CD4-positive, CD25-positive, alpha-beta regulatory T cell (primary cell): ENCODE measurements at regions not wholly inside any gene's neighbourhood (a gene's known extent, or its start where the extent isn't known, plus 50 kb on each side); places are given as distances from the start of the nearest gene placed in this dataset.

Source experiments
- ATAC-seq, 2 donors: fragments of 150-1000 bp; cut with Tn5 transposase; one replicate each; pipeline ENCODE4 v1.10.0; 2021; ENCODE audit warnings: low read depth in 2 of 2, moderate number of reproducible peaks in 2 of 2, moderate library complexity in 1 of 2
- DNase-seq, 3 donors: peaks; one replicate each; pipeline versions ENCODE4 v3.0.0 to v3.0.0-alpha.2; 2012 to 2022; ENCODE audit warnings: mixed read lengths in 1 of 3
- H3K27ac ChIP-seq: one replicate; pipeline ENCODE4 v1.7.0; 2013; ENCODE audit warnings: mild to moderate bottlenecking, low read length; ENCODE audit not compliant: insufficient read depth, poor library complexity, severe bottlenecking
- H3K27me3 ChIP-seq: one replicate; pipeline ENCODE4 v1.7.0; 2013; ENCODE audit warnings: low read length; ENCODE audit not compliant: control insufficient read depth, insufficient read depth
- H3K36me3 ChIP-seq: one replicate; pipeline ENCODE4 v1.7.0; 2013; ENCODE audit warnings: mild to moderate bottlenecking, low read length, moderate library complexity; ENCODE audit not compliant: control insufficient read depth, insufficient read depth
- H3K4me1 ChIP-seq: 2 replicates; pipeline ENCODE4 v1.7.0; 2013; ENCODE audit warnings: mild to moderate bottlenecking, low read length; ENCODE audit not compliant: insufficient read depth, control insufficient read depth, poor library complexity, severe bottlenecking
- H3K4me3 ChIP-seq: one replicate; pipeline ENCODE4 v1.7.0; 2013; ENCODE audit warnings: low read depth, mild to moderate bottlenecking, low read length, moderate library complexity
- H3K9me3 ChIP-seq, 2 experiments: 1 replicate in 1 of 2; 2 replicates in 1 of 2; pipeline ENCODE4 v1.7.0; 2013; ENCODE audit warnings: low read length in 2 of 2, mild to moderate bottlenecking in 1 of 2, moderate library complexity in 1 of 2; ENCODE audit not compliant: control insufficient read depth in 2 of 2
- H3K27ac Mint-ChIP-seq, 3 donors: one replicate each; pipeline ENCODE4 v1.8.0; 2020 to 2022; ENCODE audit warnings: mild to moderate bottlenecking in 3 of 3, mixed read lengths in 3 of 3, moderate library complexity in 2 of 3
- H3K27me3 Mint-ChIP-seq: one replicate; pipeline ENCODE4 v1.8.0; 2022; ENCODE audit warnings: mild to moderate bottlenecking, mixed read lengths
- H3K36me3 Mint-ChIP-seq: one replicate; pipeline ENCODE4 v1.8.0; 2020; ENCODE audit warnings: mixed read lengths
- H3K4me1 Mint-ChIP-seq, 4 donors: one replicate each; pipeline ENCODE4 v1.8.0; 2020 to 2022; ENCODE audit warnings: mixed read lengths in 4 of 4, mild to moderate bottlenecking in 1 of 4
- H3K4me3 Mint-ChIP-seq, 4 donors: one replicate each; pipeline ENCODE4 v1.8.0; 2020 to 2022; ENCODE audit warnings: mild to moderate bottlenecking in 4 of 4, mixed read lengths in 4 of 4, moderate library complexity in 3 of 4
- H3K9me3 Mint-ChIP-seq, 7 donors: one replicate each; pipeline ENCODE4 v1.8.0; 2020 to 2022; ENCODE audit warnings: mixed read lengths in 7 of 7, mild to moderate bottlenecking in 3 of 7, moderate library complexity in 2 of 7

GRCh38 chr11:91810871-91811270, 413.7 kb upstream of the FAT3 start:
- DNase-seq (no peak), ATAC-seq (no peak)
- Mint-ChIP-seq H3K27ac (no peak overlapping the region), H3K27me3 (no peaks in the 10 kb centered on the region), H3K9me3 (peaks cover 2 to 21% (median 4%) of the 10 kb centered on the region in 7 donors), H3K36me3 (no peaks in the 10 kb centered on the region), H3K4me3 (no peak overlapping the region), H3K4me1 (no peaks in the 10 kb centered on the region)
- no peaks in the 10 kb centered on the region for H3K4me1 ChIP-seq
- H3K36me3 ChIP-seq = no peaks in the 10 kb centered on the region
- peaks cover 2 to 5% of the 10 kb centered on the region in 2 experiments for H3K9me3 ChIP-seq
- no peak overlapping the region for H3K4me3 ChIP-seq
- no peaks in the 10 kb centered on the region for H3K27me3 ChIP-seq
- no peak overlapping the region for H3K27ac ChIP-seq

- H3K4me1 ChIP-seq = no peaks in the 10 kb centered on the region
- Mint-ChIP-seq H3K4me1 (no peaks in the 10 kb centered on the region), H3K36me3 (no peaks in the 10 kb centered on the region), H3K27ac (no peak overlapping the region), H3K27me3 (no peaks in the 10 kb centered on the region), H3K9me3 (peaks cover 0 to 19% (median 6%) of the 10 kb centered on the region in 7 donors), H3K4me3 (no peak overlapping the region)
- H3K36me3 ChIP-seq = no peaks in the 10 kb centered on the region
- no peak overlapping the region for H3K4me3 ChIP-seq
- peaks cover 0 to under 1% of the 10 kb centered on the region in 2 experiments for H3K9me3 ChIP-seq
- no peak for ATAC-seq
- no peaks in the 10 kb centered on the region for H3K27me3 ChIP-seq
- no peak for DNase-seq
- no peak overlapping the region for H3K27ac ChIP-seq
These were observed 419.3 kb upstream of the FAT3 start for GRCh38 chr11:91805293-91805692.

- no peaks in the 10 kb centered on the region for H3K27me3 Mint-ChIP-seq
- no peaks in the 10 kb centered on the region for H3K36me3 ChIP-seq
- ATAC-seq (no peak), DNase-seq (no peak)
- no peak overlapping the region for H3K27ac Mint-ChIP-seq
- H3K9me3 ChIP-seq = no peaks in the 10 kb centered on the region
- no peaks in the 10 kb centered on the region for H3K4me1 Mint-ChIP-seq
- no peak overlapping the region for H3K4me3 Mint-ChIP-seq
- H3K36me3 Mint-ChIP-seq = no peaks in the 10 kb centered on the region
- no peaks in the 10 kb centered on the region for H3K4me1 ChIP-seq
- peaks cover 0 to 19% (median 7%) of the 10 kb centered on the region in 7 donors for H3K9me3 Mint-ChIP-seq
- H3K27ac ChIP-seq = no peak overlapping the region
- no peaks in the 10 kb centered on the region for H3K27me3 ChIP-seq
- H3K4me3 ChIP-seq = no peak overlapping the region
These were observed 420.6 kb upstream of the FAT3 start for GRCh38 chr11:91804042-91804441.

GRCh38 chr11:91802475-91802874, 422.1 kb upstream of the FAT3 start:
- H3K27ac Mint-ChIP-seq = no peak overlapping the region
- no peaks in the 10 kb centered on the region for H3K27me3 Mint-ChIP-seq
- DNase-seq (no peak), ATAC-seq (no peak)
- Histone ChIP-seq H3K4me3 (no peak overlapping the region), H3K27ac (no peak overlapping the region), H3K27me3 (no peaks in the 10 kb centered on the region), H3K9me3 (no peaks in the 10 kb centered on the region), H3K4me1 (no peaks in the 10 kb centered on the region), H3K36me3 (no peaks in the 10 kb centered on the region)
- peaks cover 0 to 14% (median 6%) of the 10 kb centered on the region in 7 donors for H3K9me3 Mint-ChIP-seq
- no peaks in the 10 kb centered on the region for H3K36me3 Mint-ChIP-seq
- no peak overlapping the region for H3K4me3 Mint-ChIP-seq
- no peaks in the 10 kb centered on the region for H3K4me1 Mint-ChIP-seq

- DNase-seq = no peak
- Mint-ChIP-seq H3K36me3 (no peaks in the 10 kb centered on the region), H3K9me3 (peaks cover 0 to 9% (median 4%) of the 10 kb centered on the region in 7 donors), H3K27ac (no peak overlapping the region), H3K4me1 (no peaks in the 10 kb centered on the region), H3K4me3 (no peak overlapping the region), H3K27me3 (no peaks in the 10 kb centered on the region)
- no peak for ATAC-seq
- no peak overlapping the region for H3K27ac ChIP-seq
- H3K36me3 ChIP-seq = no peaks in the 10 kb centered on the region
- no peak overlapping the region for H3K4me3 ChIP-seq
- H3K4me1 ChIP-seq = no peaks in the 10 kb centered on the region
- no peaks in the 10 kb centered on the region for H3K9me3 ChIP-seq
- no peaks in the 10 kb centered on the region for H3K27me3 ChIP-seq
These were observed 424.3 kb upstream of the FAT3 start for GRCh38 chr11:91800208-91800914.

GRCh38 chr11:91798240-91798639, 426.4 kb upstream of the FAT3 start:
- Histone ChIP-seq H3K4me3 (no peak overlapping the region), H3K9me3 (no peaks in the 10 kb centered on the region), H3K27ac (no peak overlapping the region), H3K4me1 (no peaks in the 10 kb centered on the region), H3K27me3 (no peaks in the 10 kb centered on the region), H3K36me3 (no peaks in the 10 kb centered on the region)
- Mint-ChIP-seq H3K4me1 (no peaks in the 10 kb centered on the region), H3K4me3 (peak overlapping the region in 1 of 4 donors; percentile 47), H3K9me3 (peaks cover 0 to 9% (median 2%) of the 10 kb centered on the region in 7 donors), H3K27ac (no peak overlapping the region), H3K27me3 (no peaks in the 10 kb centered on the region), H3K36me3 (no peaks in the 10 kb centered on the region)
- ATAC-seq (no peak), DNase-seq (no peak)

GRCh38 chr11:91796999-91797398, 427.6 kb upstream of the FAT3 start:
- no peaks in the 10 kb centered on the region for H3K27me3 ChIP-seq
- no peak for ATAC-seq
- Mint-ChIP-seq H3K27me3 (no peaks in the 10 kb centered on the region), H3K4me1 (no peaks in the 10 kb centered on the region), H3K36me3 (no peaks in the 10 kb centered on the region), H3K4me3 (peak overlapping the region in 1 of 4 donors; percentile 73), H3K9me3 (peaks cover 0 to 13% (median 2%) of the 10 kb centered on the region in 7 donors), H3K27ac (peak overlapping the region in 1 of 3 donors; percentile 57)
- H3K27ac ChIP-seq = no peak overlapping the region
- no peak overlapping the region for H3K4me3 ChIP-seq
- no peak for DNase-seq
- no peaks in the 10 kb centered on the region for H3K36me3 ChIP-seq
- H3K9me3 ChIP-seq = no peaks in the 10 kb centered on the region
- no peaks in the 10 kb centered on the region for H3K4me1 ChIP-seq
